ENCODE measurements at regions not wholly inside any gene's neighbourhood (a gene's known extent, or its start where the extent isn't known, plus 50 kb on each side); places are given as distances from the start of the nearest gene placed in this dataset.

GRCh38 chr2:150143087-150143536 lies 344.4 kb downstream of the RND3 start:
- no peak overlapping the region for H3K4me3 ChIP-seq
- H3K4me1 ChIP-seq (ENCODE audit: control insufficient read depth in 1 of 2, low read depth in 2 of 2), result no peaks in the 10 kb centered on the region
- no peaks in the 10 kb centered on the region for H3K36me3 ChIP-seq
- H3K27ac ChIP-seq, result no peak overlapping the region
- no peak for DNase-seq (ENCODE audit: low spot score)
- no peaks in the 10 kb centered on the region for H3K27me3 ChIP-seq (replicated peaks; ENCODE audit: insufficient read depth)
- TF ChIP-seq CTCF (IDR thresholded peaks at IDR 0.05), result no peak
- ATAC-seq (ENCODE audit: insufficient number of reproducible peaks, low FRiP score, low read depth), result no peak
- peaks cover 6% of the 10 kb centered on the region for H3K9me3 ChIP-seq

- no peak for TF ChIP-seq CTCF (IDR thresholded peaks at IDR 0.05)
These were observed 344.9 kb downstream of the RND3 start for GRCh38 chr2:150142561-150142960.

GRCh38 chr2:150141226-150142001 lies 346.1 kb downstream of the RND3 start:
- DNase-seq (ENCODE audit: low spot score), result no peak
- no peak overlapping the region for H3K4me3 ChIP-seq
- no peak for TF ChIP-seq CTCF (IDR thresholded peaks at IDR 0.05)
- no peak overlapping the region for H3K27ac ChIP-seq
- H3K4me1 ChIP-seq (ENCODE audit: control insufficient read depth in 1 of 2, low read depth in 2 of 2), result no peaks in the 10 kb centered on the region
- ATAC-seq (ENCODE audit: insufficient number of reproducible peaks, low FRiP score, low read depth), result no peak
- peaks cover 4% of the 10 kb centered on the region for H3K9me3 ChIP-seq
- H3K27me3 ChIP-seq (replicated peaks; ENCODE audit: insufficient read depth), result no peaks in the 10 kb centered on the region
- no peaks in the 10 kb centered on the region for H3K36me3 ChIP-seq

More at GRCh38 chr2:150142561-150142960, 344.9 kb downstream of the RND3 start:
- no peak for ATAC-seq (ENCODE audit: insufficient number of reproducible peaks, low FRiP score, low read depth)
- no peaks in the 10 kb centered on the region for H3K4me1 ChIP-seq (ENCODE audit: control insufficient read depth in 1 of 2, low read depth in 2 of 2)
- no peaks in the 10 kb centered on the region for H3K27me3 ChIP-seq (replicated peaks; ENCODE audit: insufficient read depth)
- no peaks in the 10 kb centered on the region for H3K36me3 ChIP-seq
- no peak overlapping the region for H3K4me3 ChIP-seq
- H3K9me3 ChIP-seq, result peaks cover 6% of the 10 kb centered on the region
- DNase-seq (ENCODE audit: low spot score), result no peak
- no peak overlapping the region for H3K27ac ChIP-seq

GRCh38 chr2:150140777-150141176 lies 346.7 kb downstream of the RND3 start:
- Histone ChIP-seq H3K27ac (no peak overlapping the region), H3K36me3 (no peaks in the 10 kb centered on the region), H3K9me3 (no peaks in the 10 kb centered on the region), H3K4me3 (no peak overlapping the region), H3K4me1 (ENCODE audit: control insufficient read depth in 1 of 2, low read depth in 2 of 2) (no peaks in the 10 kb centered on the region), H3K27me3 (replicated peaks; ENCODE audit: insufficient read depth) (no peaks in the 10 kb centered on the region)
- no peak for TF ChIP-seq CTCF (IDR thresholded peaks at IDR 0.05)
- DNase-seq (ENCODE audit: low spot score), result no peak
- ATAC-seq (ENCODE audit: insufficient number of reproducible peaks, low FRiP score, low read depth), result no peak

GRCh38 chr2:150138587-150138986 lies 348.9 kb downstream of the RND3 start:
- H3K27ac ChIP-seq, result no peak overlapping the region
- H3K4me3 ChIP-seq, result no peak overlapping the region
- DNase-seq (ENCODE audit: low spot score) (no peak), ATAC-seq (ENCODE audit: insufficient number of reproducible peaks, low FRiP score, low read depth) (no peak)
- H3K4me1 ChIP-seq (ENCODE audit: control insufficient read depth in 1 of 2, low read depth in 2 of 2), result no peaks in the 10 kb centered on the region
- TF ChIP-seq CTCF (IDR thresholded peaks at IDR 0.05), result no peak
- no peaks in the 10 kb centered on the region for H3K36me3 ChIP-seq
- H3K27me3 ChIP-seq (replicated peaks; ENCODE audit: insufficient read depth), result no peaks in the 10 kb centered on the region
- no peaks in the 10 kb centered on the region for H3K9me3 ChIP-seq

Measured in thoracic aorta (tissue), 2 donors.